ENCODE measurements at regions not wholly inside any gene's neighbourhood (a gene's known extent, or its start where the extent isn't known, plus 50 kb on each side); places are given as distances from the start of the nearest gene placed in this dataset.

GRCh38 chr1:62981434-62981833, 197.5 kb downstream of the ATG4C start:
- TF ChIP-seq YY1 (IDR thresholded peaks at IDR 0.05; ENCODE audit: insufficient read depth, insufficient read length) (no peak), ZNF274 (IDR thresholded peaks at IDR 0.05; ENCODE audit: low read depth, low read length) (no peak)

Measured in NT2/D1 (cell line).